Hepatocyte (in vitro differentiated cells): ENCODE measurements at regions not wholly inside any gene's neighbourhood (a gene's known extent, or its start where the extent isn't known, plus 50 kb on each side); places are given as distances from the start of the nearest gene placed in this dataset.

Source experiments
- CTCF ChIP-seq: fragments of 200-600 bp; sonication (generic); IDR thresholded peaks from 2 replicates; pipeline ENCODE4 v1.5.1; 2016; ENCODE audit warnings: antibody characterized with exemption, mild to moderate bottlenecking; ENCODE audit not compliant: poor library complexity
- EZH2 ChIP-seq: fragments of 200-600 bp; sonication (generic); IDR thresholded peaks from 2 replicates; pipeline ENCODE4 v1.6.1; 2016; ENCODE audit warnings: antibody characterized with exemption, mild to moderate bottlenecking, borderline replicate concordance
- EZH2phosphoT487 ChIP-seq: fragments of 200-600 bp; sonication (generic); IDR thresholded peaks from one replicate; pipeline ENCODE4 v1.6.1; 2018; ENCODE audit warnings: antibody characterized with exemption, mild to moderate bottlenecking, low read depth, moderate library complexity; ENCODE audit not compliant: unreplicated experiment, severe bottlenecking

- TF ChIP-seq EZH2 (no peak), CTCF (no peak), EZH2phosphoT487 (no peak)
Observed at GRCh38 chr1:166489670-166490436, 323.1 kb upstream of the FAM78B start.
